GM12875 (cell line): ENCODE measurements at regions not wholly inside any gene's neighbourhood (a gene's known extent, or its start where the extent isn't known, plus 50 kb on each side); places are given as distances from the start of the nearest gene placed in this dataset.

Source experiments
- H3K4me3 ChIP-seq: one replicate; pipeline ENCODE4 v1.5.1; 2011; ENCODE audit warnings: low read depth, low read length, control low read depth
- TF ChIP-seq, protein P1 (sequence below): IDR thresholded peaks from 2 replicates; pipeline ENCODE4 v1.5.1; 2011; ENCODE audit warnings: low read depth, mild to moderate bottlenecking, control low read depth, inconsistent platforms, low read length, moderate library complexity, borderline replicate concordance; ENCODE audit not compliant: insufficient read depth

DNA sequence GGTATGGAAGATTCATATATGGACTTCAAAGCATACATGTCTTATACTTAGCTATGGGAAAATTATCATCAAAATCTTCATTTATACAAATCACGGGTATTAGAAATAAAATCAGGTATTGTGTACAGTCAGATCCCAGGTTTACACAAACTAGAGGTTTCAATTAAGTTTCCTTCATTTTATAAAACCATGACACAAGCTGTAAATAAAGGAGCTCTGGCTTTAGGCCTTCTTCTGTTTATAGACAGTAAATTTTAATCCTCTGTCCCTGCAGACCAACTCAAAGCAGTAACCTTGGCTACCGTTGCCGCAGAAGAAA is 68.8 kb upstream of the CHD2 start:
- H3K4me3 ChIP-seq, result no peak overlapping the region
- TF ChIP-seq, protein P1, sequence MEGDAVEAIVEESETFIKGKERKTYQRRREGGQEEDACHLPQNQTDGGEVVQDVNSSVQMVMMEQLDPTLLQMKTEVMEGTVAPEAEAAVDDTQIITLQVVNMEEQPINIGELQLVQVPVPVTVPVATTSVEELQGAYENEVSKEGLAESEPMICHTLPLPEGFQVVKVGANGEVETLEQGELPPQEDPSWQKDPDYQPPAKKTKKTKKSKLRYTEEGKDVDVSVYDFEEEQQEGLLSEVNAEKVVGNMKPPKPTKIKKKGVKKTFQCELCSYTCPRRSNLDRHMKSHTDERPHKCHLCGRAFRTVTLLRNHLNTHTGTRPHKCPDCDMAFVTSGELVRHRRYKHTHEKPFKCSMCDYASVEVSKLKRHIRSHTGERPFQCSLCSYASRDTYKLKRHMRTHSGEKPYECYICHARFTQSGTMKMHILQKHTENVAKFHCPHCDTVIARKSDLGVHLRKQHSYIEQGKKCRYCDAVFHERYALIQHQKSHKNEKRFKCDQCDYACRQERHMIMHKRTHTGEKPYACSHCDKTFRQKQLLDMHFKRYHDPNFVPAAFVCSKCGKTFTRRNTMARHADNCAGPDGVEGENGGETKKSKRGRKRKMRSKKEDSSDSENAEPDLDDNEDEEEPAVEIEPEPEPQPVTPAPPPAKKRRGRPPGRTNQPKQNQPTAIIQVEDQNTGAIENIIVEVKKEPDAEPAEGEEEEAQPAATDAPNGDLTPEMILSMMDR, result no peak

DNA sequence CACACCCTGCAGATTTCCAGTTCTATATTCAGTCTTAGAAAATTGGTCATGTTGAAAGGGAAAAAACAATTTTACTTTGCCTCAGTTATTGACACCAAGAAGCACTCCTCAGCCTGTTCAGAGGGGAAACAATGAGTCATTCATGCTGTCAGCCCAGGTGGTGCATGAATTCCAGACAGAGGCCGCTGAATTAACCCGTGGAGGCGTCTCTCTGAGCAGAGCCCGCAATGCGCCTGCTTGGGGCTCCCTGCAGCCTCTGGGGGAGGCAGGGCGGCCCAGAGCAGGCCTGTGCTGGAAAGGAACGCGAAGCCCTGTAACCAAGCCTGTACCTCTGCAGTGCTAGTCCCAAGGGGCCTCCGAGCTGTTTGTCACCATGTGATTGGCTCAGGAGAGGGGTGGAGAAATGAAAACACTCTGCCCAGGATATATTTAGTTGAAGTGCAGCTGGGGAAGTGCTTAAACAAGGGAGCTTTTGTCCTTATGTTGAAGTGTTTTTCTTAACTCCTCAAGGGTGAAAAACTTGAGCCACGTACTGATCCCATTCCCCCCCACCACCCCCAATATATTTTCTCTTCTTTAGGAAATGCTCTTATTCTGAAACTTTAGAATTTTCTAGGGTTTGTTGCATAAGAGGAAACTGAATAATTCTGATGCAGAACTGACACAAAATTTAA is 68.3 kb upstream of the CHD2 start:
- TF ChIP-seq, protein P1, result no peak

DNA sequence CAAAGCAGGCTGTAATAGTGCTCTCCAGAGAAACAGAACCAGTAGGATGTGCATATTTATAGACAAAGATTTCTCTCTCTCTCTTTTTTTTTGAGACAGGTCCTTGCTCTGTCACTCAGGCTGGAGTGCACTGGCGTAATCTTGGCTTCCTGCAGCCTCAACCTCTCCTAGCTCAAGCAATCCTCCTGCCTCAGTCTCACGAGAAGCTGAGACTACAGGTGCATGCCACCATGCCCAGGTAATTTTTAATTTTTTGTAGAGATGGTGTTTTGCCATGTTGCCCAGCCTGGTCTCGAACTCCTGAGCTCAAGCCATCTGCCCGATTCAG is 67.1 kb upstream of the CHD2 start:
- peak overlapping the region; percentile 28 for H3K4me3 ChIP-seq
- TF ChIP-seq, protein P1, result no peak

More for the DNA sequence above, 68.3 kb upstream of the CHD2 start:
- H3K4me3 ChIP-seq, result peak overlapping the region; percentile 23

DNA sequence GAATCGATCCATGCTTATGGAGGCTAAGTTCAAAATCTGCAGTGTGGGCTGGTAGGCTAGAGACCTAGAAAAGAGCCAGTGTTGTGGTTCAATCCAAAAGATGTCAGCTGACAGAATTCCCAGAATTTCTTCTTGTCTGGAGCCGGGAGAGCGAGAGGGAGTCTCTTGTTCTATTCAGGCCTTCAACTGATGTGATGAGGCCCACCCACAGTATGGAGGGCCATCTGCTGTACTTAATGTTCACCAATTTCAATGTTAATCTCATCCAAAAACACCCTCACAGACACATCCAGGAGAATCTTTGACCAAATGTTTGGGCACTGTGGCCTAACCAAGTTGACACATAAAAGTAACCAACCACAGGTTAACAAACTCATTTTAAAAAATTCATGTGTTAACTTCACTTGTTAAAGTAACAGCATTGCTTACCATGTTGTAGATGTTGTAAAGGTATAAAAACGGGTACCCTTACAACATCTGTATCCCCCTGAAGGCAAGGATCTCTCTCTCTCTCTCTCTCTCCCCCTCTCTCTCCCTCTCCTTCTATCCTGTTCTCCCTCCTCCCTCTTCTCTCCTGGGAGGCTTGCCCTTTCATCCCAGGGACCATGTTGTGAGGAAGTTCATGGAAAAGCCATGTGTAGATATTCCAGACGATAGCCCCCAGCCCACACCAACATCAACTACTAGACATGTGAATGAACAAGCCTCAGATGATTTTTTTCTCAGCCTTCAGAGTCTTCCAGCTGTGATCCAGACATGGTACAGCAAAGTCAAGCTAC is 66.4 kb upstream of the CHD2 start:
- TF ChIP-seq, protein P1, result no peak
- H3K4me3 ChIP-seq, result no peak overlapping the region

DNA sequence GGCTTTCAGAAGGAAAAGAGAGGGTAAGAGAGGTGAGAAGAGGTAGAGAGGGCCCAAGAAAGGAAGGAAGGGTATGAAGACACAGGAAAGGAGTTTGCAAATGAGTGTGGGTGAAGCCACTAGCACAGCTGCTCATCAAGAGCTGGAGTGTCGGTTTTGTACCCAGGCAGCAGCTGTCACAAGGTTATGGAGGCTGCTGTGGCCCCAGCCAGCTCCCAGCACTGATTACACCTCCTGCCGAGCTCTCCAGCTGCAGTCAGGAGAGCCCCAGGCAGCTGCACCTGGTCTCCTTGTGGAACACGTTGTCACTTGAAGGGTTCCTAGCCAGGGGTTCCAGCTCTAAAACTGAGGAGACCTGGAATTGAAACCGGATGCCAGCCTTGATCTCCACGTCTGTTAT is 60.4 kb upstream of the CHD2 start:
- TF ChIP-seq, protein P1, result no peak
- no peak overlapping the region for H3K4me3 ChIP-seq

DNA sequence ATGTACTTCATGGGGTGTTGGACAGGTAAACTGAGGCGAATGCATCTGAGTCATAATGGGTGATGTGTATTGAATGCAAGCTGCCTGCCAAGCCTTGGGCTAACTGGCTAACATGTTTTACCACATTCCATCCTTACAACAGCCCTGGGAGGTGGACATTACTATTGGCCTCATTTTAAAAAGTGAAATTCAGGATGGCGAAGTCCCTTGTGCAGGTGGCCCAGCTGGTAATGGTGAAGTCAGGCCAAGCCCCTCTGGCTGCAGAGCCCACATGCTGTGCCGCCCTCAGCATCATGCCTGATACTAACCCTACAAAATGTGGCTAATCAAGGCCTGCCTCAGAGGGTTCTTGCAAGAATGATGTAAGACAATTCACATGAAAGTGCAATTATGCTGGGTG is 60.0 kb upstream of the CHD2 start:
- H3K4me3 ChIP-seq, result no peak overlapping the region
- TF ChIP-seq, protein P1, result no peak

DNA sequence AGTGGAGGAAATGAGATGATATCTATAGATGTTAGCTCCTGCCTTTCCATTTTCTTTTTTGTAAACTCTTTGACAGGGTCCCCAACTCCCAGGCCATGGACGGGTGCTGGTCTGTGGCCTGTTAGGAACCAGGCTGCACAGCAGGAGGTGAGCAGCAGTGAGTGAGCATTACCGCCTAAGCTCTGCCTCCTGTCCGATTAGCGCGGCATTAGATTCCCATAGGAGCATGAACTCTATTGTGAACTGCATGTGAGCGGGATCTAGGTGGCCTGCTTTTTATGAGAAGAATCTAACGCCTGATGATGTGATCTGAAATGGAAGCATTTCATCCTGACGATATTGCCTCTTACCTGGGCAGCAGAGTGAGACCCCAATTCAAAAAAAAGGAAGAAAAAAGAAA is 56.8 kb upstream of the CHD2 start:
- H3K4me3 ChIP-seq, result no peak overlapping the region

More for the DNA sequence above, 56.8 kb upstream of the CHD2 start:
- TF ChIP-seq, protein P1, result no peak
